Adrenal gland (tissue), 9 donors: ENCODE measurements at regions not wholly inside any gene's neighbourhood (a gene's known extent, or its start where the extent isn't known, plus 50 kb on each side); places are given as distances from the start of the nearest gene placed in this dataset.
A peak's percentile ranks its signal among the peaks of the same experiment; 100 is the strongest.

Experiments used
- DNase-seq, 7 donors: peaks; one replicate each; pipeline ENCODE4 v3.0.0-alpha.2; 2019 to 2020
- H3K27ac ChIP-seq, 5 donors: fragments of 200-600 bp; sonication (generic) in 4 of 5; 1 replicate in 3 of 5; 2 replicates in 2 of 5; pipeline versions ENCODE4 v1.5.1 to v1.8.0; 2016 to 2020; ENCODE audit warnings: mild to moderate bottlenecking in 1 of 5
- H3K27me3 ChIP-seq: fragments of 200-600 bp; 2 replicates; pipeline ENCODE4 v1.8.0; 2021
- H3K36me3 ChIP-seq, 2 donors: fragments of 200-600 bp; replicated peaks in 1 of 2; 1 replicate in 1 of 2; 2 replicates in 1 of 2; pipeline versions ENCODE4 v1.5.1 to v1.8.0; 2018 to 2022
- H3K4me1 ChIP-seq, 2 donors: fragments of 200-600 bp; replicated peaks in 1 of 2; 1 replicate in 1 of 2; 2 replicates in 1 of 2; pipeline versions ENCODE4 v1.5.1 to v1.8.0; 2018 to 2021
- H3K4me3 ChIP-seq, 4 donors: fragments of 200-600 bp; sonication (generic) in 3 of 4; one replicate each; pipeline ENCODE4 v1.5.1; 2016 to 2018
- H3K9me3 ChIP-seq, 3 donors: fragments of 200-600 bp; sonication (generic) in 1 of 3; replicated peaks in 1 of 3; 1 replicate in 2 of 3; 2 replicates in 1 of 3; pipeline versions ENCODE4 v1.5.1 to v1.8.0; 2016 to 2021
- POLR2A ChIP-seq, 2 donors: fragments of 450-650 bp; IDR thresholded peaks; one replicate each; pipeline ENCODE4 v1.6.1; 2017; ENCODE audit warnings: antibody characterized with exemption in 2 of 2, mild to moderate bottlenecking in 2 of 2, moderate library complexity in 1 of 2
- WGBS, 4 donors: extraction: QIAGEN DNeasy Blood & Tissue Kit in 2 of 4; methylation state at CpG; one replicate each; pipeline versions ENCODE4 v1.1.5 to v1.1.7; 2013 to 2017; 5-methylcytosine and 5-hydroxymethylcytosine counted together
- intact Hi-C, 2 donors: fragments of 100-400 bp; cut with DNase I; formaldehyde crosslinking; loops; one replicate each; pipeline versions ENCODE4 v1.14.1 to v1.15.0; 2022 to 2023
- TF ChIP-seq, protein P1 (sequence below), 6 experiments: fragments of 450-650 bp in 4 of 6; fragments of 200-600 bp in 2 of 6; sonication (generic) in 1 of 6; IDR thresholded peaks; 1 replicate in 5 of 6; 2 replicates in 1 of 6; pipeline versions ENCODE4 v1.5.1 to v1.8.0; 2016 to 2021; ENCODE audit warnings: antibody characterized with exemption in 6 of 6, mild to moderate bottlenecking in 2 of 6, moderate library complexity in 1 of 6
- donor health status: healthy with polysubstance abuse.
- donor health status: Bipolar disorder and iron deficiency.
- donor health status: DM: yes; HTN: yes; CAD: no.
- donor health status: DM: no; HTN: no; CAD: no.
- donor health status: DM: no; HTN: no; CAD: no.

DNA sequence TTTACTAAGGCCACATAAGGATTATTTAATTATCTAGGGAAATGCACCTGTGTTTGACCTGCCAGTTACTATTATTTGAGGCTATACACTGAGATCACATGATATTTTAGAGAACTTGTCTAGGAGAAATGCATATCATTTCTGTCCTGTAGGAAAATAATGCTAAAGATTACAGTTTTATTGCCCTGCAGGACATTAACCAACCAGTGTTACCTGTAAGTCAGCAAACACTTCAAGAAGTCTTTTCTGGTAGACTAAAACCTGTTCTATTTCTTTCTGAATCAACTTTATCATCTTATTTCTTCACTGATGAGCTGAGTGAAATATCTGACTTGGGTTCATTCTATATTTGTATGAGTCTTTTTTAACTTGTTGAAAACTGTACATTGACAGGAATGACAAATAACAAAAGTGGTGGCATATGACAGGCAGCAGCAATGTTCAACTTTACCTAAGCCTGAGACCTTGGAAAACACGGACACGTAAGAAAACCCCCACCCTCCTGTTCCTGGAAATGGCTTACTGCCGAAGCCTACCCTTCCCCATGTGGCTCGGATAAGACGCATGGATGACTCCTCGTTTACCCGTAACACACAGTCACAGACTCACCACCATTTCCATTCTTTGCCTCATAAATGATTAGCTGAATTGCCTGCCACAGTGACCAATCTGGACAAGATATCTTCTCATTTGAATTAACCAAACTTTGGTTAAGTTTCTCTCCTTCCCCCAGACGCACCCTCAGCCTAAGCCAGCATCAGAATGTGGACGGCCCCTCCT lies 118.0 kb upstream of the CD93 start:
- no peaks in the 10 kb centered on the region for H3K27me3 ChIP-seq
- H3K27ac ChIP-seq: no peak overlapping the region
- no peak overlapping the region for H3K4me3 ChIP-seq
- H3K9me3 ChIP-seq: no peaks in the 10 kb centered on the region
- no peaks in the 10 kb centered on the region for H3K36me3 ChIP-seq
- intact Hi-C loops: no loop called here
- H3K4me1 ChIP-seq: peaks cover 0 to 9% of the 10 kb centered on the region in 2 donors
- no peak for TF ChIP-seq POLR2A (IDR thresholded peaks at IDR 0.05)
- TF ChIP-seq, protein P1, sequence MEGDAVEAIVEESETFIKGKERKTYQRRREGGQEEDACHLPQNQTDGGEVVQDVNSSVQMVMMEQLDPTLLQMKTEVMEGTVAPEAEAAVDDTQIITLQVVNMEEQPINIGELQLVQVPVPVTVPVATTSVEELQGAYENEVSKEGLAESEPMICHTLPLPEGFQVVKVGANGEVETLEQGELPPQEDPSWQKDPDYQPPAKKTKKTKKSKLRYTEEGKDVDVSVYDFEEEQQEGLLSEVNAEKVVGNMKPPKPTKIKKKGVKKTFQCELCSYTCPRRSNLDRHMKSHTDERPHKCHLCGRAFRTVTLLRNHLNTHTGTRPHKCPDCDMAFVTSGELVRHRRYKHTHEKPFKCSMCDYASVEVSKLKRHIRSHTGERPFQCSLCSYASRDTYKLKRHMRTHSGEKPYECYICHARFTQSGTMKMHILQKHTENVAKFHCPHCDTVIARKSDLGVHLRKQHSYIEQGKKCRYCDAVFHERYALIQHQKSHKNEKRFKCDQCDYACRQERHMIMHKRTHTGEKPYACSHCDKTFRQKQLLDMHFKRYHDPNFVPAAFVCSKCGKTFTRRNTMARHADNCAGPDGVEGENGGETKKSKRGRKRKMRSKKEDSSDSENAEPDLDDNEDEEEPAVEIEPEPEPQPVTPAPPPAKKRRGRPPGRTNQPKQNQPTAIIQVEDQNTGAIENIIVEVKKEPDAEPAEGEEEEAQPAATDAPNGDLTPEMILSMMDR (IDR thresholded peaks at IDR 0.05): no peak
- DNase-seq: no peak
- WGBS, 4 donors: 80 to 92% (median 83%) methylated on average over 9 of the region's 9 CpGs

DNA sequence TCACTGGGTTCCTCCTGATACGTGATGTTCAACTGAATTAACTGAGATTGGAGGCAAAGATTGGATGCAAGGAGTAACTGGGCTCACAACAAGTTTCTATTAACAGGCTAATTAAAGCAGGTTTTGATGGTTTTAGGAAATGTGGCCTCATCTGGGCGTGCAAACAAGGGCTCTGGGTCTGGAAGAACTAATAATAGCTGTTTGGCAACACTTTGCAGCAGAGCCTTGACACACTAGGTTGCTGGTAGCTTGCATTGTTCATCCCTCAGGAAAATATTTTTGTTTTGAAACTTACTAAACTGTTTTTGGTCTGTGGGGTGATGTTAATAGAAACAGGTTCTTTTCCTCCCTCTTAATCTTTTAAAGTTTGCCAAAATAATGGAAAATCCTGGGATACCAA lies 117.2 kb upstream of the CD93 start:
- DNase-seq: no peak
- H3K4me1 ChIP-seq: peaks cover 0 to 9% of the 10 kb centered on the region in 2 donors
- H3K36me3 ChIP-seq: no peaks in the 10 kb centered on the region
- TF ChIP-seq, protein P1 (IDR thresholded peaks at IDR 0.05): no peak
- TF ChIP-seq POLR2A (IDR thresholded peaks at IDR 0.05): no peak
- WGBS, 4 donors: 62 to 74% (median 65%) methylated on average over 2 of the region's 2 CpGs
- H3K27me3 ChIP-seq: no peaks in the 10 kb centered on the region
- H3K27ac ChIP-seq: no peak overlapping the region
- intact Hi-C loops: no loop called here
- no peak overlapping the region for H3K4me3 ChIP-seq
- H3K9me3 ChIP-seq: no peaks in the 10 kb centered on the region

- peaks cover 0 to 9% of the 10 kb centered on the region in 2 donors for H3K4me1 ChIP-seq
- no peaks in the 10 kb centered on the region for H3K27me3 ChIP-seq
- no peaks in the 10 kb centered on the region for H3K36me3 ChIP-seq
- TF ChIP-seq, protein P1 (IDR thresholded peaks at IDR 0.05): no peak
- TF ChIP-seq POLR2A (IDR thresholded peaks at IDR 0.05): no peak
- no peak overlapping the region for H3K27ac ChIP-seq
- WGBS, 4 donors: 67 to 80% (median 76%) methylated on average over 6 of the region's 6 CpGs
- peak in 1 of 7 donors; percentile 46 for DNase-seq
- H3K9me3 ChIP-seq: no peaks in the 10 kb centered on the region
- intact Hi-C loops: no loop called here
- H3K4me3 ChIP-seq: no peak overlapping the region
Observed at GRCh38 chr20:23201658-23202057, 115.5 kb upstream of the CD93 start.

DNA sequence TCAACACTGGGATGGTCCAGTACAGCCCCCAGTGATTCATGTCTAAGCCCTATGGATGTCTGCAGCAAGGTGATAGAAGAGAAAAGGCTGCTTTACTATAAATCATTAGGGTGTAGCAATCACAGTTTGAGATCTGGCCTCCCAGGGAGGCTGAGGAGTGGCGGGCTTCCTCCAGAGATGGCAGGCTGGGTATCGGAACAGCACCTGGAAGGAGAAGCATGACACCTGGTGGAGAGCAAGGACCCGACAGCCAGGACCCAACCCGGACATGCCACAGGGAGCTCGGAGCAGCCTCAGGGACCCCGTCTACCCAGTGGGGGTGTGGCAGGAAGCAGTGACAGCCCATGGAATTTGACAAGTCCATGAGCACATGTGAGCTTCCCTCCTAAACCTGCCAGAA lies 114.8 kb upstream of the CD93 start:
- TF ChIP-seq, protein P1 (IDR thresholded peaks at IDR 0.05): peak in 5 of 6 experiments; percentile 26 to 53 (median 37)
- TF ChIP-seq POLR2A (IDR thresholded peaks at IDR 0.05): no peak
- no peaks in the 10 kb centered on the region for H3K27me3 ChIP-seq
- intact Hi-C loops: no loop called here
- no peaks in the 10 kb centered on the region for H3K36me3 ChIP-seq
- H3K27ac ChIP-seq: no peak overlapping the region
- H3K9me3 ChIP-seq: no peaks in the 10 kb centered on the region
- H3K4me1 ChIP-seq: peaks cover 0 to 7% of the 10 kb centered on the region in 2 donors
- H3K4me3 ChIP-seq: no peak overlapping the region
- WGBS, 4 donors: 35 to 48% (median 41%) methylated on average over 2 to 6 of the region's 6 CpGs
- peak in 6 of 7 donors; percentile 34 to 63 (median 46) for DNase-seq
